DND-41 (cell line): ENCODE measurements at regions not wholly inside any gene's neighbourhood (a gene's known extent, or its start where the extent isn't known, plus 50 kb on each side); places are given as distances from the start of the nearest gene placed in this dataset.

ENCODE experiments used
- ATAC-seq: fragments of 200-7000 bp; cut with Tn5 transposase; 3 replicates; pipeline ENCODE4 v1.9.1; 2021; ENCODE audit warnings: low read depth; ENCODE audit not compliant: insufficient read depth
- DNase-seq: peaks from one replicate; pipeline ENCODE4 v3.0.0-alpha.2; 2020
- H2AFZ ChIP-seq: 2 replicates; pipeline ENCODE4 v1.6.0; 2012; ENCODE audit warnings: low read depth, low read length
- H3K27ac ChIP-seq: 2 replicates; pipeline ENCODE4 v1.5.1; 2012; ENCODE audit warnings: low read length, inconsistent platforms
- H3K27me3 ChIP-seq: fragments of 200-600 bp; sonication (generic); 2 replicates; pipeline ENCODE4 v1.6.0; 2012; ENCODE audit warnings: low read length, mild to moderate bottlenecking, inconsistent platforms; ENCODE audit not compliant: insufficient read depth, poor library complexity
- H3K36me3 ChIP-seq: 2 replicates; pipeline ENCODE4 v1.5.1; 2012; ENCODE audit warnings: low read length, inconsistent platforms; ENCODE audit not compliant: insufficient read depth
- H3K4me1 ChIP-seq: 2 replicates; pipeline ENCODE4 v1.5.1; 2012; ENCODE audit warnings: mild to moderate bottlenecking, low read length; ENCODE audit not compliant: insufficient read depth
- H3K4me2 ChIP-seq: 2 replicates; pipeline ENCODE4 v1.6.0; 2012; ENCODE audit warnings: mild to moderate bottlenecking, moderate library complexity, low read length, inconsistent platforms; ENCODE audit not compliant: insufficient read depth
- H3K4me3 ChIP-seq, 2 experiments: fragments of 200-600 bp in 1 of 2; shearing (Covaris generic) in 1 of 2; 2 replicates each; pipeline ENCODE4 v1.5.1; 2012 to 2016; ENCODE audit warnings: inconsistent platforms in 2 of 2, low read length in 2 of 2, mild to moderate bottlenecking in 2 of 2, low read depth in 1 of 2, moderate library complexity in 1 of 2
- H3K79me2 ChIP-seq: 2 replicates; pipeline ENCODE4 v1.6.0; 2012; ENCODE audit warnings: low read length, inconsistent platforms; ENCODE audit not compliant: insufficient read depth
- H3K9ac ChIP-seq: 2 replicates; pipeline ENCODE4 v1.6.0; 2012; ENCODE audit warnings: low read depth, mild to moderate bottlenecking, inconsistent platforms, low read length, moderate library complexity
- H3K9me3 ChIP-seq: 2 replicates; pipeline ENCODE4 v1.5.1; 2012; ENCODE audit warnings: low read length, moderate library complexity, mild to moderate bottlenecking, inconsistent platforms; ENCODE audit not compliant: insufficient read depth, severe bottlenecking
- H4K20me1 ChIP-seq: 2 replicates; pipeline ENCODE4 v1.6.0; 2012; ENCODE audit warnings: low read length; ENCODE audit not compliant: insufficient read depth
- EZH2 ChIP-seq: IDR thresholded peaks from 3 replicates; pipeline ENCODE4 v1.6.1; 2012; ENCODE audit warnings: borderline replicate concordance, low read depth, mild to moderate bottlenecking, moderate library complexity, low read length, inconsistent platforms; ENCODE audit not compliant: severe bottlenecking
- TF ChIP-seq, protein P1 (sequence below): IDR thresholded peaks from 2 replicates; pipeline ENCODE4 v1.5.1; 2012; ENCODE audit warnings: borderline replicate concordance, low read length, moderate library complexity, mild to moderate bottlenecking; ENCODE audit not compliant: poor library complexity, severe bottlenecking; ENCODE audit errors: extremely low read depth

GRCh38 chr3:26964313-26964712 lies 341.7 kb downstream of the LRRC3B start:
- H3K4me3 ChIP-seq, result no peak overlapping the region
- no peaks in the 10 kb centered on the region for H3K36me3 ChIP-seq
- H3K4me1 ChIP-seq, result no peaks in the 10 kb centered on the region
- TF ChIP-seq, protein P1, sequence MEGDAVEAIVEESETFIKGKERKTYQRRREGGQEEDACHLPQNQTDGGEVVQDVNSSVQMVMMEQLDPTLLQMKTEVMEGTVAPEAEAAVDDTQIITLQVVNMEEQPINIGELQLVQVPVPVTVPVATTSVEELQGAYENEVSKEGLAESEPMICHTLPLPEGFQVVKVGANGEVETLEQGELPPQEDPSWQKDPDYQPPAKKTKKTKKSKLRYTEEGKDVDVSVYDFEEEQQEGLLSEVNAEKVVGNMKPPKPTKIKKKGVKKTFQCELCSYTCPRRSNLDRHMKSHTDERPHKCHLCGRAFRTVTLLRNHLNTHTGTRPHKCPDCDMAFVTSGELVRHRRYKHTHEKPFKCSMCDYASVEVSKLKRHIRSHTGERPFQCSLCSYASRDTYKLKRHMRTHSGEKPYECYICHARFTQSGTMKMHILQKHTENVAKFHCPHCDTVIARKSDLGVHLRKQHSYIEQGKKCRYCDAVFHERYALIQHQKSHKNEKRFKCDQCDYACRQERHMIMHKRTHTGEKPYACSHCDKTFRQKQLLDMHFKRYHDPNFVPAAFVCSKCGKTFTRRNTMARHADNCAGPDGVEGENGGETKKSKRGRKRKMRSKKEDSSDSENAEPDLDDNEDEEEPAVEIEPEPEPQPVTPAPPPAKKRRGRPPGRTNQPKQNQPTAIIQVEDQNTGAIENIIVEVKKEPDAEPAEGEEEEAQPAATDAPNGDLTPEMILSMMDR, result no peak
- no peak for TF ChIP-seq EZH2
- ATAC-seq, result no peak
- H3K4me2 ChIP-seq, result no peak overlapping the region
- no peaks in the 10 kb centered on the region for H4K20me1 ChIP-seq
- no peak overlapping the region for H3K27ac ChIP-seq
- DNase-seq, result no peak
- H3K27me3 ChIP-seq, result no peaks in the 10 kb centered on the region
- no peak overlapping the region for H2AFZ ChIP-seq
- H3K79me2 ChIP-seq, result no peaks in the 10 kb centered on the region
- H3K9ac ChIP-seq, result no peak overlapping the region
- H3K9me3 ChIP-seq, result no peaks in the 10 kb centered on the region

DNA sequence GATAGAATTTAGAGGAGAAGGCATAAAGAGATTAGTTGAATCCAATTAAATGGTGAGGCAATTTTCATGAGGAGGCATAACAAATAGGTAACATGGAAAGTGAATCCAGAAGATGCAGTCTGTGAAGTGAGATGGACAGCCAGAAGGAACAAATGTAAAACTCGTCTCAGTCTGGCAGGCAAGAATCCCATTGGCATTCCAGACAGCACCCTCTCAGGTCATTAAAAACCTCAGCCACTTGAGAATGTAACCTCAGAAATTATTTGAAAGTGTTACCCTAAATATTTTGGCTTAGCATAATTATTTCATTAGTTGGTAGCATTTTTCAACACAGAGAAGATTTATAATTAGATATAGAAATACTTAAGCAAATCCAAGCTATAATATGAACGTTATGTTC lies 342.3 kb downstream of the LRRC3B start:
- TF ChIP-seq EZH2, result no peak
- TF ChIP-seq, protein P1, result no peak
- Histone ChIP-seq H3K4me2 (no peak overlapping the region), H3K27ac (no peak overlapping the region), H3K9ac (no peak overlapping the region), H3K36me3 (no peaks in the 10 kb centered on the region), H3K4me1 (no peaks in the 10 kb centered on the region), H3K9me3 (no peaks in the 10 kb centered on the region), H3K79me2 (no peaks in the 10 kb centered on the region), H4K20me1 (no peaks in the 10 kb centered on the region), H3K4me3 (no peak overlapping the region), H3K27me3 (no peaks in the 10 kb centered on the region), H2AFZ (no peak overlapping the region)
- DNase-seq, result no peak
- ATAC-seq, result no peak

GRCh38 chr3:26967501-26967900 lies 344.9 kb downstream of the LRRC3B start:
- TF ChIP-seq, protein P1, result no peak
- no peak for TF ChIP-seq EZH2
- H3K4me3 ChIP-seq, result no peak overlapping the region

More at GRCh38 chr3:26967501-26967900, 344.9 kb downstream of the LRRC3B start:
- Histone ChIP-seq H3K9ac (no peak overlapping the region), H3K27ac (no peak overlapping the region), H3K36me3 (no peaks in the 10 kb centered on the region), H2AFZ (no peak overlapping the region), H3K27me3 (no peaks in the 10 kb centered on the region), H3K79me2 (no peaks in the 10 kb centered on the region), H3K4me1 (no peaks in the 10 kb centered on the region), H3K9me3 (no peaks in the 10 kb centered on the region), H3K4me2 (no peak overlapping the region), H4K20me1 (no peaks in the 10 kb centered on the region)
- ATAC-seq (no peak), DNase-seq (no peak)
